SU-DHL-6 (cell line): ENCODE measurements at regions not wholly inside any gene's neighbourhood (a gene's known extent, or its start where the extent isn't known, plus 50 kb on each side); places are given as distances from the start of the nearest gene placed in this dataset.

Source experiments
- H2AFZ ChIP-seq: fragments of 200-600 bp; sonication (generic); 2 replicates; pipeline ENCODE4 v1.6.1; 2014; ENCODE audit warnings: low read depth, mild to moderate bottlenecking, moderate library complexity, mixed read lengths, antibody characterized with exemption, low read length; ENCODE audit not compliant: severe bottlenecking
- H3F3A ChIP-seq: fragments of 200-600 bp; shearing (Covaris generic); 2 replicates; pipeline ENCODE4 v1.6.0; 2016; ENCODE audit warnings: antibody characterized with exemption, mild to moderate bottlenecking; ENCODE audit not compliant: insufficient read depth
- H3K27ac ChIP-seq: fragments of 200-600 bp; sonication (generic); 2 replicates; pipeline ENCODE4 v1.5.1; 2016; ENCODE audit warnings: low read depth, mild to moderate bottlenecking, low read length, moderate library complexity, mixed read lengths
- H3K27me3 ChIP-seq: fragments of 200-600 bp; sonication (generic), shearing (Covaris generic); 2 replicates; pipeline ENCODE4 v1.6.0; 2014; ENCODE audit warnings: mild to moderate bottlenecking, low read length
- H3K36me3 ChIP-seq: fragments of 200-600 bp; sonication (generic); 2 replicates; pipeline ENCODE4 v1.6.1; 2014; ENCODE audit warnings: mild to moderate bottlenecking, low read length, mixed read lengths
- H3K4me2 ChIP-seq: fragments of 300-600, 200-600 bp; shearing (Covaris generic), sonication (generic); 2 replicates; pipeline ENCODE4 v1.6.0; 2014; ENCODE audit warnings: low read length, low read depth, mild to moderate bottlenecking; ENCODE audit not compliant: poor library complexity, severe bottlenecking
- H3K4me3 ChIP-seq: fragments of 200-600 bp; sonication (generic); 2 replicates; pipeline ENCODE4 v1.5.1; 2014; ENCODE audit warnings: antibody characterized with exemption, low read length, mild to moderate bottlenecking, mixed read lengths; ENCODE audit not compliant: insufficient read depth, poor library complexity, severe bottlenecking
- H3K79me2 ChIP-seq: fragments of 200-600 bp; sonication (generic); 2 replicates; pipeline ENCODE4 v1.6.1; 2014; ENCODE audit warnings: mild to moderate bottlenecking, low read length, moderate library complexity; ENCODE audit not compliant: insufficient read depth
- H3K9ac ChIP-seq: fragments of 200-600 bp; sonication (generic); 2 replicates; pipeline ENCODE4 v1.7.0; 2014; ENCODE audit warnings: mild to moderate bottlenecking, low read length
- H3K9me2 ChIP-seq: fragments of 200-600 bp; sonication (generic); replicated peaks from 2 replicates; pipeline ENCODE4 v1.6.1; 2014; ENCODE audit warnings: low read length; ENCODE audit not compliant: insufficient read depth
- H3K9me3 ChIP-seq: fragments of 200-600 bp; sonication (generic); 2 replicates; pipeline ENCODE4 v1.6.1; 2014; ENCODE audit warnings: low read length, mixed read lengths; ENCODE audit not compliant: insufficient read depth
- H4K20me1 ChIP-seq: fragments of 200-600 bp; sonication (generic); 2 replicates; pipeline ENCODE4 v1.6.1; 2014; ENCODE audit warnings: low read depth, mild to moderate bottlenecking, antibody characterized with exemption, low read length, moderate library complexity, mixed read lengths
- CTCF ChIP-seq: fragments of 200-600 bp; sonication (generic); IDR thresholded peaks from one replicate; pipeline ENCODE4 v1.5.1; 2017; ENCODE audit warnings: antibody characterized with exemption, mild to moderate bottlenecking, low read length, moderate library complexity; ENCODE audit not compliant: insufficient read depth, poor library complexity, severe bottlenecking
- EZH2phosphoT487 ChIP-seq: fragments of 200-600 bp; sonication (generic), shearing (Covaris generic); conservative IDR thresholded peaks from 2 replicates; pipeline ENCODE4 v1.6.1; 2018; ENCODE audit warnings: mild to moderate bottlenecking, antibody characterized with exemption, low read length, moderate library complexity, mixed read lengths

GRCh38 chr4:112807083-112807482 lies 170.1 kb downstream of the LARP7 start:
- Histone ChIP-seq H3K9ac (no peak overlapping the region), H3K9me2 (no peaks in the 10 kb centered on the region), H3K4me3 (no peak overlapping the region), H3K27ac (no peak overlapping the region), H4K20me1 (no peaks in the 10 kb centered on the region), H3K4me2 (no peak overlapping the region), H2AFZ (no peak overlapping the region), H3K36me3 (no peaks in the 10 kb centered on the region), H3F3A (no peaks in the 10 kb centered on the region), H3K27me3 (no peaks in the 10 kb centered on the region), H3K9me3 (no peaks in the 10 kb centered on the region), H3K79me2 (no peaks in the 10 kb centered on the region)
- TF ChIP-seq CTCF (no peak), EZH2phosphoT487 (no peak)

DNA sequence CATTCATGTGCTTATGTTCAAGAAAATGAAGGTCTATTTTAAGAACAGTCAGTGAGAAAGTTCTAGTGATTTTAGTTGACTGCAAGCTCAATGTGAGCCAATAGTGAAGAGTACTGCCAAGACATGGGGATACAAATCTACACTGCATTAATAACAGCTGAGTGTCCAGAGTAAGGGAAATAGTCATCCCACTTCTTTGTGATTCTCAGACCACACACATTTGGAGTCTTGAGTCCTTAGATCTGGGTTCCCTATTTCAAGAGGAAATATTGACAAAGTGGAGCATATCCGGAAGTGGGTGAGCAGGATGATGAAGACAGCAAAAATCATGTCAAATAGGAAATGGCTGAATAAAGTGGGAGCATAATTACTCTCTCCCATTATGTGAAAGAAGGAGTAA lies 171.1 kb downstream of the LARP7 start:
- H4K20me1 ChIP-seq: no peaks in the 10 kb centered on the region
- H3K36me3 ChIP-seq: no peaks in the 10 kb centered on the region
- H3K27me3 ChIP-seq: no peaks in the 10 kb centered on the region
- no peak overlapping the region for H3K27ac ChIP-seq
- H3K9ac ChIP-seq: no peak overlapping the region
- H3K4me2 ChIP-seq: no peak overlapping the region
- no peaks in the 10 kb centered on the region for H3K9me2 ChIP-seq
- TF ChIP-seq EZH2phosphoT487: no peak
- TF ChIP-seq CTCF: no peak
- H3K79me2 ChIP-seq: no peaks in the 10 kb centered on the region
- no peak overlapping the region for H3K4me3 ChIP-seq
- peak overlapping the region; percentile 26 for H2AFZ ChIP-seq
- H3K9me3 ChIP-seq: no peaks in the 10 kb centered on the region
- H3F3A ChIP-seq: no peaks in the 10 kb centered on the region

DNA sequence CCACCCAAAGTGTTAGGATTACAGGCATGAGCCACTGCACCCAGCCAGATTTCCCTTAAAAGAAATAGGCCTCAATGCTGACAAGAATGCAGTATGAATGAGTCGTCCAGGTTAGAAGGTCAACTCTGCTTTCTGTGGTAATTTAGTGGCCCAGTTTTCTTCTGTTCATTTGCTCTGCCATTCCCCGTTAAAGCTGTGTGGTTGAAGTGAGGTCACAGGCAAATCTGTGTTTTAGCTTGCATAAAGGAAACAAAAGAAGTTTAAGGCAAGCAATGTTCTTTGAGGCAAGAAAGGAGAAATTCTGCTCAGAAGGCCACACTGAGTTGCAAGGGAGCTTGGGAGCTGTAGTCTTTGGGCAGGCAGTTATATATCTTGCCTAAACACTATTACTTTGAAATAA lies 176.8 kb downstream of the LARP7 start:
- Histone ChIP-seq H3K27me3 (no peaks in the 10 kb centered on the region), H3F3A (no peaks in the 10 kb centered on the region), H3K36me3 (no peaks in the 10 kb centered on the region), H4K20me1 (no peaks in the 10 kb centered on the region), H3K9ac (no peak overlapping the region), H3K79me2 (peaks cover 6% of the 10 kb centered on the region; the same call in 1 of the 2 replicates), H3K4me3 (no peak overlapping the region), H3K27ac (no peak overlapping the region), H3K4me2 (no peak overlapping the region), H3K9me2 (no peaks in the 10 kb centered on the region), H2AFZ (no peak overlapping the region), H3K9me3 (no peaks in the 10 kb centered on the region)
- TF ChIP-seq CTCF (no peak), EZH2phosphoT487 (no peak)
